ENCODE measurements at regions not wholly inside any gene's neighbourhood (a gene's known extent, or its start where the extent isn't known, plus 50 kb on each side); places are given as distances from the start of the nearest gene placed in this dataset.

DNA sequence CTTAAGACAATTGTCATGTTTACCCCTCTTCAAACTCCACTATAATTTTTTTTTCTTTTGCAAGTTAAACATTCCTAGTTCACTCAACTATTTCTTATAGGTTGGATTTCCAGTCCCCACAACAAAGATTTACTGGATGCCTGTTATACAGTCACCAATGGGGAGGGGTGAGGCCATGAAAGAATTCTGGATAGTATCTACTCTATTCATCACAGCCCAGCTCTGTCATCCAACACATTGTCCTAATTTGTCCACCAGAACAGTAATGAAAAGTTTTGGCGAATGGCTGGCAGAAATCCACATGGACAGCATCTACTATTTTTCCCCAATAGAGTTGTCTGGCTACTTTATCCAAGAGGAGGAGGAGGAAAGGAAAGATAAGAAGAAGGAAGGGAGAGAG is 192.7 kb upstream of the S100G start:
- no peak for TF ChIP-seq SUZ12 (IDR thresholded peaks at IDR 0.05; ENCODE audit: extremely low read depth, insufficient read depth, insufficient read length)
- no peak for TF ChIP-seq ZNF274 (IDR thresholded peaks at IDR 0.05; ENCODE audit: low read depth, low read length)
- TF ChIP-seq YY1 (IDR thresholded peaks at IDR 0.05; ENCODE audit: insufficient read depth, insufficient read length): no peak
